ENCODE measurements at regions not wholly inside any gene's neighbourhood (a gene's known extent, or its start where the extent isn't known, plus 50 kb on each side); places are given as distances from the start of the nearest gene placed in this dataset.
A peak's percentile ranks its signal among the peaks of the same experiment; 100 is the strongest.

DNA sequence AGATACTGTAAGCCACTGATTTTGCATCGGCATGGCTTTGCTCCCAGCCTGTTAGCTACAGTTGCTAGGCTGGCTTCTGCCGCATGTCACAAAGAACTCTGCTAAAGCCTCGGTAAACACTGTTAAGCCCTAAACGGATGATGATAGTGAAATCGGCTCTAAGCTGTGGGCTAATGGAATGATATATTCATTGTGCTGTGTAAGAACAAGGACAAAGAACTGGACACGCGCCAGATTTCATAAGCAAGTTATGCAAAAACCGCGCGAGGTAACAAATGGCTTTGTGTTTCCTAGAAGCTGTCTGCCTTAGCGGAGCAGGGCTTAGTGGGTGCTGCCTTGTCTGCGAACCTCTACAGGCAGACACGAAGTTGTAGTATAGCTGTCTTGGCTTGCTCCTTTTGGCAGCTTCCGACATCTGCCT lies 331.3 kb upstream of the COBL start:
- H3K4me3 ChIP-seq, result no peak overlapping the region
- intact Hi-C loops (cut with DNase I, micrococcal nuclease), result no loop called here
- TF ChIP-seq CTCF (IDR thresholded peaks at IDR 0.05), result no peak
- no peaks in the 10 kb centered on the region for H3K36me3 ChIP-seq (ENCODE audit: low read depth)
- DNase-seq, result peak in 2 of 3 donors; percentile 30 to 71
- no peaks in the 10 kb centered on the region for H3K9me3 ChIP-seq
- ATAC-seq, result peak; percentile 90
- H3K4me1 ChIP-seq (ENCODE audit: low read depth), result peaks cover 5% of the 10 kb centered on the region

GRCh38 chr7:51647486-51647885 lies 330.9 kb upstream of the COBL start:
- no peaks in the 10 kb centered on the region for H3K9me3 ChIP-seq
- H3K4me1 ChIP-seq (ENCODE audit: low read depth), result peaks cover 5% of the 10 kb centered on the region
- TF ChIP-seq CTCF (IDR thresholded peaks at IDR 0.05), result no peak
- no peaks in the 10 kb centered on the region for H3K36me3 ChIP-seq (ENCODE audit: low read depth)
- H3K4me3 ChIP-seq, result no peak overlapping the region
- intact Hi-C loops (cut with DNase I, micrococcal nuclease), result no loop called here
- no peak for DNase-seq
- no peak for ATAC-seq

DNA sequence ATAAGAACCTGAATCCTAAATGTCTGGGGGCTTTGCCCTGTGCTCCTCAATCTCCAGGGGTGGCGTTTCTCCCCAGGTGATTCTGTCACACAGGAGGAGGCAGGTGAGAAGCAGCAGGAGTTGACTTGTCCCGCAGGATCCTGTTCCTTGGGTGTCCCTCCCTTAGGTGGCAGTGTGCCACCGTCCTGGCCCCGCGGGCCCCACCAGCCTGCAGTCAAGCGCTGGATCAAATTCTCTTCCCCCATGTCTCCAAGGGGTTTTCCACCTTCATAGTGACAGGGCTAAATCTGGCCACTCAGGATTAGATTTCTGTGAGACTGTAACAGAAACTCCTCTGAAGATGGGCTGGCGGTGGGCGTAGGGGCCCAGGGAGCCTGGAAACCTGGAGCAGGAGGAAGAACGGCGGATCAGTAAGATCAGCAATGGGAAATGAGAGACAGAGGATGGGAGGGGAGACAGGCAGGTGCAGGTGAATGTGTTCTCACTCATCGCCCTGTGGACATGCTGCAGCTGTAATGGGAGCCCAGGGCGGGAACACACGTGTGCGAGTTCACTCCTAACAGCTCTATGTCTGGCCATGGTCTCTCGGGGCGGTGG lies 329.2 kb upstream of the COBL start:
- no peaks in the 10 kb centered on the region for H3K9me3 ChIP-seq
- no peak for TF ChIP-seq CTCF (IDR thresholded peaks at IDR 0.05)
- no peak overlapping the region for H3K4me3 ChIP-seq
- DNase-seq (no peak), ATAC-seq (no peak)
- no peaks in the 10 kb centered on the region for H3K36me3 ChIP-seq (ENCODE audit: low read depth)
- intact Hi-C loops (cut with DNase I, micrococcal nuclease), result no loop called here
- H3K4me1 ChIP-seq (ENCODE audit: low read depth), result peaks cover 5% of the 10 kb centered on the region

DNA sequence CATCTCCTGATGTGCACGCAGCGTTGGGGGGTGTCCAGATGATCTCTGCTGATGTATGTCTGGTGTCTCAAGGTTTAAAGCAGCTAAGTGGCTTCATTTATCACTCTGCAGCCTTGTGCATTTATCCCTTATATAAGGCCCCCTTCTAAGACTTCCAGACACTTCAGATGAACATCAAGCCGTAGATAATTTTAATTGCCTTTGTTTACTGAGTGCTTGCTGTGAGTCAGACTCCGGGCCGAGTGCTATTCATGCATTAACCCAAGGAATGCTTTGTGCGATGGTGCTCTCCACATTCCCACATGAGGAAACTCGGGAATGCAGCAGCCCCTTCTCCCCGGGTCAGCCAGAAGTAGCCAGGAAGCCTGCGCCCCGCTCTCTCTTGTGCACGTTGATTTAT lies 328.6 kb upstream of the COBL start:
- H3K4me3 ChIP-seq, result no peak overlapping the region
- DNase-seq (no peak), ATAC-seq (no peak)
- no peak for TF ChIP-seq CTCF (IDR thresholded peaks at IDR 0.05)
- no peaks in the 10 kb centered on the region for H3K9me3 ChIP-seq
- H3K4me1 ChIP-seq (ENCODE audit: low read depth), result peaks cover 5% of the 10 kb centered on the region
- intact Hi-C loops (cut with DNase I, micrococcal nuclease), result no loop called here
- no peaks in the 10 kb centered on the region for H3K36me3 ChIP-seq (ENCODE audit: low read depth)

- intact Hi-C loops (cut with DNase I, micrococcal nuclease), result no loop called here
- no peak for TF ChIP-seq CTCF (IDR thresholded peaks at IDR 0.05)
- Histone ChIP-seq H3K9me3 (no peaks in the 10 kb centered on the region), H3K4me3 (no peak overlapping the region), H3K36me3 (ENCODE audit: low read depth) (no peaks in the 10 kb centered on the region), H3K4me1 (ENCODE audit: low read depth) (peaks cover 5% of the 10 kb centered on the region)
- ATAC-seq (peak; percentile 64), DNase-seq (peak in 2 of 3 donors; percentile 70 to 75)
Measured at GRCh38 chr7:51644216-51644615, 327.6 kb upstream of the COBL start.

- DNase-seq, result no peak
- TF ChIP-seq CTCF (IDR thresholded peaks at IDR 0.05), result no peak
- Histone ChIP-seq H3K9me3 (no peaks in the 10 kb centered on the region), H3K4me3 (no peak overlapping the region), H3K4me1 (ENCODE audit: low read depth) (no peaks in the 10 kb centered on the region), H3K36me3 (ENCODE audit: low read depth) (no peaks in the 10 kb centered on the region)
- intact Hi-C loops (cut with DNase I, micrococcal nuclease), result no loop called here
- ATAC-seq, result peak; percentile 31
Measured at GRCh38 chr7:51640841-51641240, 324.2 kb upstream of the COBL start.
